Dermis blood vessel endothelial cell (primary cell): ENCODE measurements at regions not wholly inside any gene's neighbourhood (a gene's known extent, or its start where the extent isn't known, plus 50 kb on each side); places are given as distances from the start of the nearest gene placed in this dataset.
"Not testable (repeated sequence)": the region's sequence is repeated elsewhere in the genome, so short reads cannot be mapped to it uniquely, and the experiment has no call there.

ENCODE experiments used
- DNase-seq: peaks from one replicate; pipeline ENCODE4 v3.0.0; 2010

GRCh38 chr5:51172903-51173626 lies 210.2 kb upstream of the ISL1 start:
- DNase-seq = no peak

- DNase-seq = no peak
Observed at GRCh38 chr5:51181208-51181894, 201.9 kb upstream of the ISL1 start.

GRCh38 chr5:51185850-51186329 lies 197.4 kb upstream of the ISL1 start:
- no peak for DNase-seq

- DNase-seq = no peak
Observed at GRCh38 chr5:51188001-51188591, 195.2 kb upstream of the ISL1 start.

- DNase-seq = no peak
Observed at GRCh38 chr5:51194671-51195070, 188.6 kb upstream of the ISL1 start.

- no peak for DNase-seq
Observed at GRCh38 chr5:51201024-51201423, 182.2 kb upstream of the ISL1 start.

- no peak for DNase-seq
Observed at GRCh38 chr5:51201708-51202107, 181.5 kb upstream of the ISL1 start.

GRCh38 chr5:51202161-51202560 lies 181.1 kb upstream of the ISL1 start:
- no peak for DNase-seq

- DNase-seq = no peak
Observed at GRCh38 chr5:51203598-51203997, 179.7 kb upstream of the ISL1 start.

GRCh38 chr5:51208296-51208695 lies 175.0 kb upstream of the ISL1 start:
- DNase-seq = no peak

- DNase-seq = no peak
Observed at GRCh38 chr5:51214746-51215145, 168.5 kb upstream of the ISL1 start.

GRCh38 chr5:51225789-51226742 lies 157.2 kb upstream of the ISL1 start:
- no peak for DNase-seq

- DNase-seq = no peak
Observed at GRCh38 chr5:51227963-51228470, 155.2 kb upstream of the ISL1 start.

- DNase-seq = no peak
Observed at GRCh38 chr5:51230336-51230735, 152.9 kb upstream of the ISL1 start.

- no peak for DNase-seq
Observed at GRCh38 chr5:51242456-51242855, 140.8 kb upstream of the ISL1 start.

- not testable (repeated sequence) for DNase-seq
Observed at GRCh38 chr5:51250957-51251356, 132.3 kb upstream of the ISL1 start.

- no peak for DNase-seq
Observed at GRCh38 chr5:51271261-51271660, 112.0 kb upstream of the ISL1 start.

- DNase-seq = no peak
Observed at GRCh38 chr5:51273021-51273420, 110.2 kb upstream of the ISL1 start.

GRCh38 chr5:51273871-51274270 lies 109.4 kb upstream of the ISL1 start:
- DNase-seq = no peak

- DNase-seq = no peak
Observed at GRCh38 chr5:51275428-51275827, 107.8 kb upstream of the ISL1 start.

GRCh38 chr5:51276250-51276649 lies 107.0 kb upstream of the ISL1 start:
- no peak for DNase-seq

- DNase-seq = no peak
Observed at GRCh38 chr5:51278539-51278938, 104.7 kb upstream of the ISL1 start.
